ENCODE measurements at regions not wholly inside any gene's neighbourhood (a gene's known extent, or its start where the extent isn't known, plus 50 kb on each side); places are given as distances from the start of the nearest gene placed in this dataset.

DNA sequence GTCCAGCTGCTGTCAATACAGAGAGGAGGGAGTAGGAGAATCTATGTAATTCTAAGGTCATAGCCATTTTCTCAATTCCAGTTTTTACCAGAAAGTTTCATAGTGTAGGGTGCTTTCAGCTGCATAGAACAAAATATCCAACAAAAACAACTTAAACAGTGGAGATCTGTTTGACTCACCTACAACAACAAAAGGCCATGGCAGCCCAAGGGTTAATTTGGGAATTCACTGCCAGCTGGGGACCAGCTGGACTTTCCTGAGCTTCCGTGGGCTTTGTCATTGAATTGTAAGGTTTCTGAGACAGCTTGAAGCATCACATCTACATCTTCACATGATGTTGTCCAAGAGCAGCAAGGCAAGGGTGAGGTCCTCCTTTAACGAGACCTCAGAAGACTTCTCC lies 512.7 kb downstream of the IRS1 start:
- 100% methylated on average over 1 of the region's 2 CpGs for WGBS (ENCODE audit: missing lambda C conversion rate)
- Histone ChIP-seq H3K4me2 (no peak overlapping the region), H3K4me1 (no peaks in the 10 kb centered on the region), H3K9me3 (no peaks in the 10 kb centered on the region), H3K27ac (no peak overlapping the region), H3K4me3 (no peak overlapping the region)
- DNase-seq (ENCODE audit: low read depth in 1 of 2, low spot score in 1 of 2) (no peak), FAIRE-seq (no peak), ATAC-seq (no peak)
- POLR2A ChIA-PET: no interaction called here
- TF ChIP-seq, protein P1, sequence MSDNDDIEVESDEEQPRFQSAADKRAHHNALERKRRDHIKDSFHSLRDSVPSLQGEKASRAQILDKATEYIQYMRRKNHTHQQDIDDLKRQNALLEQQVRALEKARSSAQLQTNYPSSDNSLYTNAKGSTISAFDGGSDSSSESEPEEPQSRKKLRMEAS (IDR thresholded peaks at IDR 0.05): no peak
- TF ChIP-seq NFE2L2 (conservative IDR thresholded peaks at IDR 0.05; ENCODE audit: low read length) (no peak), ZFP36 (IDR thresholded peaks at IDR 0.05; ENCODE audit: borderline replicate concordance, partially characterized antibody) (no peak), JUNB (IDR thresholded peaks at IDR 0.05) (no peak), HOXB13 (CRISPR knock-in tag; IDR thresholded peaks at IDR 0.05; ENCODE audit: low read depth) (no peak), FOXS1 (CRISPR knock-in tag; IDR thresholded peaks at IDR 0.05) (no peak), ZSCAN20 (CRISPR knock-in tag; IDR thresholded peaks at IDR 0.05) (no peak), RAD21 (conservative IDR thresholded peaks at IDR 0.05 in 1 of 2, IDR thresholded peaks at IDR 0.05 in 1 of 2) (no peak), HOXB5 (CRISPR knock-in tag; IDR thresholded peaks at IDR 0.05) (no peak)
- TF ChIP-seq, protein P2, sequence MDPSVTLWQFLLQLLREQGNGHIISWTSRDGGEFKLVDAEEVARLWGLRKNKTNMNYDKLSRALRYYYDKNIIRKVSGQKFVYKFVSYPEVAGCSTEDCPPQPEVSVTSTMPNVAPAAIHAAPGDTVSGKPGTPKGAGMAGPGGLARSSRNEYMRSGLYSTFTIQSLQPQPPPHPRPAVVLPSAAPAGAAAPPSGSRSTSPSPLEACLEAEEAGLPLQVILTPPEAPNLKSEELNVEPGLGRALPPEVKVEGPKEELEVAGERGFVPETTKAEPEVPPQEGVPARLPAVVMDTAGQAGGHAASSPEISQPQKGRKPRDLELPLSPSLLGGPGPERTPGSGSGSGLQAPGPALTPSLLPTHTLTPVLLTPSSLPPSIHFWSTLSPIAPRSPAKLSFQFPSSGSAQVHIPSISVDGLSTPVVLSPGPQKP (IDR thresholded peaks at IDR 0.05; ENCODE audit: low read depth, low read length): no peak
- CTCF ChIA-PET: interaction anchor here (2.0 kb wide), 1 partner anchor 14 kb away, joined by 5 read pairs; no protein-coding TSS in a partner anchor

DNA sequence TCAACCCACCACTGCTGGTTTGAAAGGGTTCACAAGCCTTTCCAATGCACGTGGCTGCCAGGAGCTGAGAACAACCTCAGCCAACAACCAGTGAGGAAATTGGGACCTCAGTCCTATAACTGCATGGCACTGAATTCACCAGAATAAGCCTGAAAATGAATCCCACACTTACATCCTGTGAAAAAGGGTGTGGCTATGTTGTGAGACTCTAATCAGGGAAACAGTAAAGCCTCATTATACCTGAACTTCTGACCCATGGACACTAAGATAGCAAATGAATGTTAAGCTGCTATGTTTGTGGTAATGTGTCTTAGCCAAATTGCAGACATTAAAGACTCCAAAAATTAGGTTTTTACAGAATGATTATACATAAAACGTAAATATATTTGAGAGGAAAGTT lies 515.8 kb downstream of the IRS1 start:
- DNase-seq (ENCODE audit: low read depth in 1 of 2, low spot score in 1 of 2) (no peak), ATAC-seq (no peak), FAIRE-seq (no peak)
- POLR2A ChIA-PET: no interaction called here
- TF ChIP-seq, protein P3, sequence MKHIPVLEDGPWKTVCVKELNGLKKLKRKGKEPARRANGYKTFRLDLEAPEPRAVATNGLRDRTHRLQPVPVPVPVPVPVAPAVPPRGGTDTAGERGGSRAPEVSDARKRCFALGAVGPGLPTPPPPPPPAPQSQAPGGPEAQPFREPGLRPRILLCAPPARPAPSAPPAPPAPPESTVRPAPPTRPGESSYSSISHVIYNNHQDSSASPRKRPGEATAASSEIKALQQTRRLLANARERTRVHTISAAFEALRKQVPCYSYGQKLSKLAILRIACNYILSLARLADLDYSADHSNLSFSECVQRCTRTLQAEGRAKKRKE (CRISPR knock-in tag; IDR thresholded peaks at IDR 0.05; ENCODE audit: low read depth): no peak
- TF ChIP-seq HOXB13 (CRISPR knock-in tag; IDR thresholded peaks at IDR 0.05; ENCODE audit: low read depth) (no peak), JUN (IDR thresholded peaks at IDR 0.05) (no peak), EP300 (IDR thresholded peaks at IDR 0.05) (no peak), HDAC2 (IDR thresholded peaks at IDR 0.05) (no peak), KDM1A (IDR thresholded peaks at IDR 0.05; ENCODE audit: low read depth) (no peak), POLR2AphosphoS2 (conservative IDR thresholded peaks at IDR 0.05; ENCODE audit: low read length) (no peak), ZC3H11A (IDR thresholded peaks at IDR 0.05) (no peak), EHMT2 (IDR thresholded peaks at IDR 0.05; ENCODE audit: low read depth) (no peak), FOSL2 (IDR thresholded peaks at IDR 0.05) (no peak), FOSL2 (CRISPR knock-in tag; IDR thresholded peaks at IDR 0.05) (no peak), MYC (IDR thresholded peaks at IDR 0.05; ENCODE audit: borderline replicate concordance, low read length) (no peak), KDM5A (IDR thresholded peaks at IDR 0.05) (no peak), HOXA7 (CRISPR knock-in tag; IDR thresholded peaks at IDR 0.05) (no peak), MAFK (IDR thresholded peaks at IDR 0.05; ENCODE audit: partially characterized antibody) (no peak), CBX2 (IDR thresholded peaks at IDR 0.05; ENCODE audit: borderline replicate concordance, low read depth) (no peak), CEBPB (IDR thresholded peaks at IDR 0.05) (no peak), BHLHE40 (IDR thresholded peaks at IDR 0.05; ENCODE audit: low read depth, low read length) (no peak)
- TF ChIP-seq, protein P2 (IDR thresholded peaks at IDR 0.05; ENCODE audit: low read depth, low read length): no peak
- H3K9me3 ChIP-seq: no peaks in the 10 kb centered on the region
- WGBS (ENCODE audit: missing lambda C conversion rate): 59% methylated on average over 2 of the region's 2 CpGs
- no peak overlapping the region for H3K27ac ChIP-seq
- CTCF ChIA-PET: interaction anchor here (0.9 kb wide), 1 partner anchor 9 kb away, joined by 3 read pairs; no protein-coding TSS in a partner anchor
- H3K4me3 ChIP-seq: no peak overlapping the region
- no peaks in the 10 kb centered on the region for H3K4me1 ChIP-seq
- H3K4me2 ChIP-seq: no peak overlapping the region

All from A549 (cell line).